Ishikawa (cell line): ENCODE measurements at regions not wholly inside any gene's neighbourhood (a gene's known extent, or its start where the extent isn't known, plus 50 kb on each side); places are given as distances from the start of the nearest gene placed in this dataset.

ENCODE experiments used
- CEBPB ChIP-seq: IDR thresholded peaks from 2 replicates; pipeline ENCODE4 v1.6.1; 2012
- CREB1 ChIP-seq: IDR thresholded peaks from 2 replicates; pipeline ENCODE4 v1.6.1; 2012; ENCODE audit warnings: low read depth
- EGR1 ChIP-seq: IDR thresholded peaks from 2 replicates; pipeline ENCODE4 v1.6.1; 2012
- EP300 ChIP-seq: IDR thresholded peaks from 2 replicates; pipeline ENCODE4 v1.6.1; 2012; ENCODE audit warnings: borderline replicate concordance
- FOXM1 ChIP-seq: IDR thresholded peaks from 2 replicates; pipeline ENCODE4 v1.6.1; 2012; ENCODE audit warnings: low read depth, borderline replicate concordance
- MAX ChIP-seq: IDR thresholded peaks from 2 replicates; pipeline ENCODE4 v1.6.1; 2012
- NFIC ChIP-seq: IDR thresholded peaks from 2 replicates; pipeline ENCODE4 v1.6.1; 2012
- RAD21 ChIP-seq: IDR thresholded peaks from 2 replicates; pipeline ENCODE4 v1.6.1; 2012; ENCODE audit warnings: low read depth
- TAF1 ChIP-seq: IDR thresholded peaks from 2 replicates; pipeline ENCODE4 v1.6.1; 2012; ENCODE audit warnings: low read depth, mild to moderate bottlenecking
- TCF12 ChIP-seq: IDR thresholded peaks from 2 replicates; pipeline ENCODE4 v1.6.1; 2012; ENCODE audit warnings: low read depth
- TEAD4 ChIP-seq: IDR thresholded peaks from 2 replicates; pipeline ENCODE4 v1.6.1; 2012
- YY1 ChIP-seq: IDR thresholded peaks from 2 replicates; pipeline ENCODE4 v1.6.1; 2012; ENCODE audit warnings: low read depth
- ZBTB7A ChIP-seq: IDR thresholded peaks from 2 replicates; pipeline ENCODE4 v1.6.1; 2012; ENCODE audit warnings: low read depth
- TF ChIP-seq, protein P1 (sequence below): IDR thresholded peaks from 2 replicates; pipeline ENCODE4 v1.6.1; 2012; ENCODE audit warnings: low read depth, mild to moderate bottlenecking
- TF ChIP-seq, protein P2 (sequence below): IDR thresholded peaks from 2 replicates; pipeline ENCODE4 v1.6.1; 2012

GRCh38 chr10:90079819-90080218, 378.4 kb downstream of the KIF20B start:
- TF ChIP-seq FOXM1 (no peak), TCF12 (no peak), EGR1 (no peak), MAX (no peak), TAF1 (no peak), EP300 (no peak), ZBTB7A (no peak), CEBPB (no peak), RAD21 (no peak), YY1 (no peak), NFIC (no peak), TEAD4 (no peak), CREB1 (no peak)
- TF ChIP-seq, protein P1, sequence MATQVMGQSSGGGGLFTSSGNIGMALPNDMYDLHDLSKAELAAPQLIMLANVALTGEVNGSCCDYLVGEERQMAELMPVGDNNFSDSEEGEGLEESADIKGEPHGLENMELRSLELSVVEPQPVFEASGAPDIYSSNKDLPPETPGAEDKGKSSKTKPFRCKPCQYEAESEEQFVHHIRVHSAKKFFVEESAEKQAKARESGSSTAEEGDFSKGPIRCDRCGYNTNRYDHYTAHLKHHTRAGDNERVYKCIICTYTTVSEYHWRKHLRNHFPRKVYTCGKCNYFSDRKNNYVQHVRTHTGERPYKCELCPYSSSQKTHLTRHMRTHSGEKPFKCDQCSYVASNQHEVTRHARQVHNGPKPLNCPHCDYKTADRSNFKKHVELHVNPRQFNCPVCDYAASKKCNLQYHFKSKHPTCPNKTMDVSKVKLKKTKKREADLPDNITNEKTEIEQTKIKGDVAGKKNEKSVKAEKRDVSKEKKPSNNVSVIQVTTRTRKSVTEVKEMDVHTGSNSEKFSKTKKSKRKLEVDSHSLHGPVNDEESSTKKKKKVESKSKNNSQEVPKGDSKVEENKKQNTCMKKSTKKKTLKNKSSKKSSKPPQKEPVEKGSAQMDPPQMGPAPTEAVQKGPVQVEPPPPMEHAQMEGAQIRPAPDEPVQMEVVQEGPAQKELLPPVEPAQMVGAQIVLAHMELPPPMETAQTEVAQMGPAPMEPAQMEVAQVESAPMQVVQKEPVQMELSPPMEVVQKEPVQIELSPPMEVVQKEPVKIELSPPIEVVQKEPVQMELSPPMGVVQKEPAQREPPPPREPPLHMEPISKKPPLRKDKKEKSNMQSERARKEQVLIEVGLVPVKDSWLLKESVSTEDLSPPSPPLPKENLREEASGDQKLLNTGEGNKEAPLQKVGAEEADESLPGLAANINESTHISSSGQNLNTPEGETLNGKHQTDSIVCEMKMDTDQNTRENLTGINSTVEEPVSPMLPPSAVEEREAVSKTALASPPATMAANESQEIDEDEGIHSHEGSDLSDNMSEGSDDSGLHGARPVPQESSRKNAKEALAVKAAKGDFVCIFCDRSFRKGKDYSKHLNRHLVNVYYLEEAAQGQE = no peak
- TF ChIP-seq, protein P2, sequence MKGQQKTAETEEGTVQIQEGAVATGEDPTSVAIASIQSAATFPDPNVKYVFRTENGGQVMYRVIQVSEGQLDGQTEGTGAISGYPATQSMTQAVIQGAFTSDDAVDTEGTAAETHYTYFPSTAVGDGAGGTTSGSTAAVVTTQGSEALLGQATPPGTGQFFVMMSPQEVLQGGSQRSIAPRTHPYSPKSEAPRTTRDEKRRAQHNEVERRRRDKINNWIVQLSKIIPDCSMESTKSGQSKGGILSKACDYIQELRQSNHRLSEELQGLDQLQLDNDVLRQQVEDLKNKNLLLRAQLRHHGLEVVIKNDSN = no peak

- TF ChIP-seq FOXM1 (no peak), EP300 (no peak), TEAD4 (no peak), TCF12 (no peak), YY1 (no peak)
- TF ChIP-seq, protein P2 = no peak
Observed at GRCh38 chr10:90087197-90088023, 386.0 kb downstream of the KIF20B start.

DNA sequence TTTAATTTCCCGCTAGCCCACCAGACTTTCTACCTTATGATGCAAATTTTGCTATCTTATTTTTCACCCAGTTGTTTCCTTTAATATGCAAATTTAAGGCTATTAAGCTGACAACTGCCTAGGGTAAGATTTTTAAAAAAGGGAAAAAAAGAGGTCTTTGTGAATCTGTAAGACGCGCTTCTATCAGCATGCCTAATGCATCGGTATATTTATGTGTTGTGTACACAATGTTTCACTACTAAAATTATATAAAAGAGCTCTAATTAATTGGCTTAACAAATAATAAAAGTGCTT, 386.6 kb downstream of the KIF20B start:
- no peak for TF ChIP-seq EGR1
- no peak for TF ChIP-seq FOXM1
- no peak for TF ChIP-seq CEBPB
- TF ChIP-seq NFIC = no peak
- TF ChIP-seq, protein P1 = no peak
- TF ChIP-seq EP300 = no peak
- no peak for TF ChIP-seq TCF12
- no peak for TF ChIP-seq TAF1
- TF ChIP-seq CREB1 = no peak
- no peak for TF ChIP-seq TEAD4
- TF ChIP-seq MAX = no peak
- TF ChIP-seq RAD21 = no peak
- no peak for TF ChIP-seq YY1
- TF ChIP-seq ZBTB7A = no peak
- TF ChIP-seq, protein P2 = no peak

DNA sequence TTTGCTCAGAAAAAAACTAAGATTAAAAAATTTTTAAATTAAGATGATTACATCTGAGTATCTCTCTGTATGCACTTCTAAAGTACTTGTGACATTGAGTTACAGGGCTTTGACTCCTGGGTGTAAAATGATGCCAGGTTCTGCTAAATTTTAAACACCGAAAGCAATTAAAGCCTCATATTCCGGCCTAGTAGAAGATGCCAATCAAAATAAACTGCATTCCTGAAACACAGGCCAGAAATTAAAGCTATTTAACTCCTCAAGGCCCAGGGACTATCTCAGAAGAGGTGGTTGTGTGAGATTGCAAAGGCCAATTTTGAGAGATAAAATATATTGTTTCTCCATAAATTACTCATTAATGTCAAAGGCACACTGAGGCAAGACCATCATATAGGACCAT, 388.3 kb downstream of the KIF20B start:
- TF ChIP-seq EGR1 = no peak
- TF ChIP-seq TCF12 = no peak
- TF ChIP-seq TEAD4 = no peak
- no peak for TF ChIP-seq RAD21
- TF ChIP-seq TAF1 = no peak
- no peak for TF ChIP-seq CEBPB
- no peak for TF ChIP-seq NFIC
- TF ChIP-seq, protein P1 = no peak
- TF ChIP-seq, protein P2 = no peak
- TF ChIP-seq EP300 = no peak
- TF ChIP-seq FOXM1 = no peak
- TF ChIP-seq ZBTB7A = no peak
- TF ChIP-seq MAX = no peak
- no peak for TF ChIP-seq CREB1
- no peak for TF ChIP-seq YY1
